Tibial artery (tissue), 4 donors: ENCODE measurements at regions not wholly inside any gene's neighbourhood (a gene's known extent, or its start where the extent isn't known, plus 50 kb on each side); places are given as distances from the start of the nearest gene placed in this dataset.

ENCODE experiments used
- DNase-seq, 2 donors: peaks; one replicate each; pipeline ENCODE4 v3.0.0-alpha.2; 2019
- H3K27ac ChIP-seq, 2 donors: fragments of 200-600 bp; sonication (generic) in 1 of 2; 1 replicate in 1 of 2; 2 replicates in 1 of 2; pipeline ENCODE4 v1.5.1; 2018 to 2019; ENCODE audit warnings: mild to moderate bottlenecking in 1 of 2
- H3K27me3 ChIP-seq, 2 donors: fragments of 200-600 bp; sonication (generic) in 1 of 2; one replicate each; pipeline versions ENCODE4 v1.5.1 to v1.6.0; 2016 to 2019
- H3K36me3 ChIP-seq, 3 donors: fragments of 200-600 bp; sonication (generic) in 2 of 3; one replicate each; pipeline ENCODE4 v1.5.1; 2016 to 2019; ENCODE audit warnings: mild to moderate bottlenecking in 2 of 3
- H3K4me1 ChIP-seq, 4 donors: fragments of 200-600 bp; sonication (generic) in 2 of 4; 1 replicate in 3 of 4; 2 replicates in 1 of 4; pipeline ENCODE4 v1.5.1; 2016 to 2019
- H3K4me3 ChIP-seq, 2 donors: fragments of 200-600 bp; sonication (generic) in 1 of 2; 1 replicate in 1 of 2; 2 replicates in 1 of 2; pipeline ENCODE4 v1.5.1; 2018 to 2019; ENCODE audit warnings: mild to moderate bottlenecking in 2 of 2
- H3K9me3 ChIP-seq, 3 donors: fragments of 200-600 bp; sonication (generic) in 1 of 3; one replicate each; pipeline ENCODE4 v1.5.1; 2016 to 2019
- CTCF ChIP-seq, 2 experiments: fragments of 200-600 bp in 1 of 2; fragments of 450-650 bp in 1 of 2; IDR thresholded peaks; one replicate each; pipeline ENCODE4 v1.5.1; 2017 to 2019; ENCODE audit warnings: antibody characterized with exemption in 2 of 2, mild to moderate bottlenecking in 1 of 2, moderate library complexity in 1 of 2
- intact Hi-C: fragments of 100-400 bp; cut with DNase I; formaldehyde crosslinking; loops from one replicate; pipeline ENCODE4 v1.15.0; 2023; ENCODE audit warnings: low total_unique reads

- Histone ChIP-seq H3K27ac (peak overlapping the region in 1 of 2 donors; percentile 47), H3K27me3 (no peaks in the 10 kb centered on the region), H3K4me3 (no peak overlapping the region), H3K9me3 (no peaks in the 10 kb centered on the region), H3K4me1 (peaks cover 0 to 28% (median 10%) of the 10 kb centered on the region in 4 donors), H3K36me3 (no peaks in the 10 kb centered on the region)
- no peak for TF ChIP-seq CTCF (IDR thresholded peaks at IDR 0.05)
- intact Hi-C loops, result no loop called here
- DNase-seq, result peak in 1 of 2 donors; percentile 71
Measured at GRCh38 chr10:88089498-88089897, 226.1 kb downstream of the PTEN start.

GRCh38 chr10:88090568-88091214 lies 227.3 kb downstream of the PTEN start:
- no peaks in the 10 kb centered on the region for H3K9me3 ChIP-seq
- H3K27me3 ChIP-seq, result no peaks in the 10 kb centered on the region
- peaks cover 0 to 39% (median 14%) of the 10 kb centered on the region in 4 donors for H3K4me1 ChIP-seq
- no peak for TF ChIP-seq CTCF (IDR thresholded peaks at IDR 0.05)
- no peak overlapping the region for H3K27ac ChIP-seq
- H3K4me3 ChIP-seq, result no peak overlapping the region
- intact Hi-C loops, result no loop called here
- DNase-seq, result no peak
- no peaks in the 10 kb centered on the region for H3K36me3 ChIP-seq

GRCh38 chr10:88091490-88092061 lies 228.2 kb downstream of the PTEN start:
- H3K4me1 ChIP-seq, result peaks cover 0 to 48% (median 17%) of the 10 kb centered on the region in 4 donors
- H3K27me3 ChIP-seq, result no peaks in the 10 kb centered on the region
- no peak overlapping the region for H3K4me3 ChIP-seq
- TF ChIP-seq CTCF (IDR thresholded peaks at IDR 0.05), result no peak
- no peaks in the 10 kb centered on the region for H3K9me3 ChIP-seq
- no peaks in the 10 kb centered on the region for H3K36me3 ChIP-seq
- intact Hi-C loops, result no loop called here
- no peak overlapping the region for H3K27ac ChIP-seq
- DNase-seq, result no peak

GRCh38 chr10:88092265-88092664 lies 228.8 kb downstream of the PTEN start:
- H3K9me3 ChIP-seq, result no peaks in the 10 kb centered on the region
- intact Hi-C loops, result no loop called here
- peaks cover 0 to 52% (median 17%) of the 10 kb centered on the region in 4 donors for H3K4me1 ChIP-seq
- no peak overlapping the region for H3K27ac ChIP-seq
- H3K27me3 ChIP-seq, result no peaks in the 10 kb centered on the region
- no peak for TF ChIP-seq CTCF (IDR thresholded peaks at IDR 0.05)
- DNase-seq, result no peak
- H3K4me3 ChIP-seq, result no peak overlapping the region
- H3K36me3 ChIP-seq, result no peaks in the 10 kb centered on the region

GRCh38 chr10:88092973-88093372 lies 229.5 kb downstream of the PTEN start:
- Histone ChIP-seq H3K4me3 (no peak overlapping the region), H3K9me3 (no peaks in the 10 kb centered on the region), H3K27me3 (no peaks in the 10 kb centered on the region), H3K4me1 (peaks cover 0 to 52% (median 17%) of the 10 kb centered on the region in 4 donors), H3K36me3 (no peaks in the 10 kb centered on the region), H3K27ac (no peak overlapping the region)
- no peak for DNase-seq
- intact Hi-C loops, result no loop called here
- TF ChIP-seq CTCF (IDR thresholded peaks at IDR 0.05), result no peak
